Ascending aorta (tissue), 2 donors: ENCODE measurements at regions not wholly inside any gene's neighbourhood (a gene's known extent, or its start where the extent isn't known, plus 50 kb on each side); places are given as distances from the start of the nearest gene placed in this dataset.

Source experiments
- DNase-seq, 2 donors: peaks; one replicate each; pipeline ENCODE4 v3.0.0-alpha.2; 2019; ENCODE audit warnings: low spot score in 2 of 2
- H3K27ac ChIP-seq, 2 donors: fragments of 200-600 bp; sonication (generic); one replicate each; pipeline ENCODE4 v1.5.1; 2016 to 2017; ENCODE audit warnings: mild to moderate bottlenecking in 1 of 2
- H3K27me3 ChIP-seq: fragments of 200-600 bp; sonication (generic); one replicate; pipeline ENCODE4 v1.5.1; 2017
- H3K36me3 ChIP-seq, 2 donors: fragments of 200-600 bp; sonication (generic); one replicate each; pipeline ENCODE4 v1.5.1; 2016
- H3K4me1 ChIP-seq, 2 donors: fragments of 200-600 bp; sonication (generic); one replicate each; pipeline ENCODE4 v1.5.1; 2016 to 2017; ENCODE audit warnings: mild to moderate bottlenecking in 1 of 2
- H3K4me3 ChIP-seq, 2 donors: fragments of 200-600 bp; sonication (generic); one replicate each; pipeline ENCODE4 v1.5.1; 2016 to 2017; ENCODE audit warnings: mild to moderate bottlenecking in 1 of 2
- H3K9me3 ChIP-seq, 2 donors: fragments of 200-600 bp; sonication (generic); one replicate each; pipeline ENCODE4 v1.5.1; 2016
- intact Hi-C: fragments of 100-400 bp; cut with DNase I; formaldehyde crosslinking; loops from one replicate; pipeline ENCODE4 v1.15.1; 2023
- TF ChIP-seq, protein P1 (sequence below), 3 experiments: fragments of 200-600 bp in 2 of 3; fragments of 450-650 bp in 1 of 3; sonication (generic) in 2 of 3; IDR thresholded peaks; one replicate each; pipeline ENCODE4 v1.5.1; 2016 to 2019; ENCODE audit warnings: antibody characterized with exemption in 3 of 3, mild to moderate bottlenecking in 1 of 3, moderate library complexity in 1 of 3

DNA sequence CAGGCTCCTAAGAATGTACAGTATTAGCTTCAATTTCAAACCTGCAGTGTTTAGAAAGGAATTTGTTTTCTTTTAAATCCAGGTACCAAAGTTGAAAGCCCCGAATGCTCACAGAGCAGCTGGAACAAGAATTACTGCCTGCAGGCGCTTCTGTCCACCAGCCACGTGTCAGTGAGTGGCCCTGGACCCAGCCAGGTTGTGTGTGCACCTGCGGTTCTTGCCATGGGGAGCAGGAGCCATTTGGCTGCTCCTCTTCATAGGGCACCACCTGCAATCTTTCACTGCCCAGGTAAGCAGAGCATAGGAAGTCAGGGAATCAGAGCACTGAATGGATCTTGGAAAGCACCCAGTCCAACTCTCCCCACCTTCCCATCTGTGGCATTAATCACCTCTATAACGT, 79.5 kb upstream of the PIP5K1B start:
- no peaks in the 10 kb centered on the region for H3K9me3 ChIP-seq
- H3K27me3 ChIP-seq = no peaks in the 10 kb centered on the region
- H3K4me3 ChIP-seq = no peak overlapping the region
- intact Hi-C loops = no loop called here
- no peak overlapping the region for H3K27ac ChIP-seq
- H3K36me3 ChIP-seq = no peaks in the 10 kb centered on the region
- DNase-seq = no peak
- TF ChIP-seq, protein P1, sequence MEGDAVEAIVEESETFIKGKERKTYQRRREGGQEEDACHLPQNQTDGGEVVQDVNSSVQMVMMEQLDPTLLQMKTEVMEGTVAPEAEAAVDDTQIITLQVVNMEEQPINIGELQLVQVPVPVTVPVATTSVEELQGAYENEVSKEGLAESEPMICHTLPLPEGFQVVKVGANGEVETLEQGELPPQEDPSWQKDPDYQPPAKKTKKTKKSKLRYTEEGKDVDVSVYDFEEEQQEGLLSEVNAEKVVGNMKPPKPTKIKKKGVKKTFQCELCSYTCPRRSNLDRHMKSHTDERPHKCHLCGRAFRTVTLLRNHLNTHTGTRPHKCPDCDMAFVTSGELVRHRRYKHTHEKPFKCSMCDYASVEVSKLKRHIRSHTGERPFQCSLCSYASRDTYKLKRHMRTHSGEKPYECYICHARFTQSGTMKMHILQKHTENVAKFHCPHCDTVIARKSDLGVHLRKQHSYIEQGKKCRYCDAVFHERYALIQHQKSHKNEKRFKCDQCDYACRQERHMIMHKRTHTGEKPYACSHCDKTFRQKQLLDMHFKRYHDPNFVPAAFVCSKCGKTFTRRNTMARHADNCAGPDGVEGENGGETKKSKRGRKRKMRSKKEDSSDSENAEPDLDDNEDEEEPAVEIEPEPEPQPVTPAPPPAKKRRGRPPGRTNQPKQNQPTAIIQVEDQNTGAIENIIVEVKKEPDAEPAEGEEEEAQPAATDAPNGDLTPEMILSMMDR (IDR thresholded peaks at IDR 0.05) = no peak
- no peaks in the 10 kb centered on the region for H3K4me1 ChIP-seq

DNA sequence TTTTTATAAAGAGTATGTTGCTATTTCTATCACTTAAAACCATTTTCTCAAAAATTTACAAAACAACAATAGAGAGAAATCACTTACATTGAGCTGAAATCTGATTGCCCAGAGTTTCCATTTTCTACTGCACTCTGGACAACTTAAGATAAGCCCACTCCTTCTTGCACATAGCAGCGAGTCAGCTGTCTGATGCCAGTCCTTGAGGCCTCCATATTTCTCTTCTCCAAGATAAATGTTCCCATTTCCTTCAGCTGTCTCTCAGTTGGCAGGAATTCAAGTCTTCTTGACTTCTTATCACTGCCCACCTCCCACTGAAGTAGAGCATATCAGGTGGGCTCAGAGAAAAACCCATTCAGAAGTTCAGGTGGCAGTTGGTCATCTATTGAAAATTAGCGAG, 78.5 kb upstream of the PIP5K1B start:
- H3K36me3 ChIP-seq = no peaks in the 10 kb centered on the region
- no peaks in the 10 kb centered on the region for H3K4me1 ChIP-seq
- DNase-seq = no peak
- H3K27ac ChIP-seq = no peak overlapping the region
- no peaks in the 10 kb centered on the region for H3K27me3 ChIP-seq
- TF ChIP-seq, protein P1 (IDR thresholded peaks at IDR 0.05) = no peak
- no peak overlapping the region for H3K4me3 ChIP-seq
- intact Hi-C loops = no loop called here
- no peaks in the 10 kb centered on the region for H3K9me3 ChIP-seq

DNA sequence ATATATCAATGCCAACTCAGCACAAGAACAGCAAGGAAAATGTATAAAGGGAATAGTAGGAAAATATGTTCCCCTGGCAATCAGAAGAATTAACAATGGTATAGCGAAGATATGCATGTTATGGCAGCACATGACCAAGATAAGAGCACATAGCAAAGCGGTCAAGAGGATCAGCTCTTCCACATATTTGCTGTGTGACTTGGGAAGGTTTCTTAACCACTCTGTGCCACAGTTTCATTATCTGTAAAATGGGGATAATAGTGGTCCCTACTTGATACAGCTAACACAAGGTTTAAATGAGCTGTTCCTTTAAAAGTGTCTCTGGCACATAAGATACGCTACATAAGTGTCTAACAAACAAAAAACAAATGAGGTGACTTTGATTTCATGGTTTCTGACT, 77.9 kb upstream of the PIP5K1B start:
- DNase-seq = no peak
- H3K9me3 ChIP-seq = no peaks in the 10 kb centered on the region
- no peaks in the 10 kb centered on the region for H3K36me3 ChIP-seq
- H3K4me1 ChIP-seq = no peaks in the 10 kb centered on the region
- H3K27ac ChIP-seq = no peak overlapping the region
- H3K27me3 ChIP-seq = no peaks in the 10 kb centered on the region
- TF ChIP-seq, protein P1 (IDR thresholded peaks at IDR 0.05) = no peak
- no peak overlapping the region for H3K4me3 ChIP-seq
- intact Hi-C loops = no loop called here

DNA sequence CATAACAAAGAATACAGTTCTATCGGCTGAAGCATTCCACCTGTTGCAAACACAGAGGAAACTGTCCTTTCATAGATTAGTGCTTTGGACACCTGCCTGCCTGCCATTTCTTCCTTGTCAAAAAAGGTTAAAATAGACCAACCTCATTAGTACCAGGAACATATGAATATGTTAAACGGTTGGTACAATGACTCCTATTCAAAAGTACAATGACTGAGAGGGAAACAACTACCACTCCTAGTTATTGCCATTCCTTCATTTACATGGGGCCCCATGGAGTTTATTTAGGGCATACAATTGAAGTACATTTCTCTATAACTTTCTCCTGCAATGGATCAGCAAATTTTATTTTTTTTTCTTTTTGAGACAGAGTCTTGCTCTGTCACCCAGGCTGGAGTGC, 77.4 kb upstream of the PIP5K1B start:
- no peaks in the 10 kb centered on the region for H3K9me3 ChIP-seq
- no peaks in the 10 kb centered on the region for H3K4me1 ChIP-seq
- no peaks in the 10 kb centered on the region for H3K27me3 ChIP-seq
- TF ChIP-seq, protein P1 (IDR thresholded peaks at IDR 0.05) = no peak
- intact Hi-C loops = no loop called here
- no peak overlapping the region for H3K27ac ChIP-seq
- DNase-seq = no peak
- H3K36me3 ChIP-seq = no peaks in the 10 kb centered on the region
- no peak overlapping the region for H3K4me3 ChIP-seq

DNA sequence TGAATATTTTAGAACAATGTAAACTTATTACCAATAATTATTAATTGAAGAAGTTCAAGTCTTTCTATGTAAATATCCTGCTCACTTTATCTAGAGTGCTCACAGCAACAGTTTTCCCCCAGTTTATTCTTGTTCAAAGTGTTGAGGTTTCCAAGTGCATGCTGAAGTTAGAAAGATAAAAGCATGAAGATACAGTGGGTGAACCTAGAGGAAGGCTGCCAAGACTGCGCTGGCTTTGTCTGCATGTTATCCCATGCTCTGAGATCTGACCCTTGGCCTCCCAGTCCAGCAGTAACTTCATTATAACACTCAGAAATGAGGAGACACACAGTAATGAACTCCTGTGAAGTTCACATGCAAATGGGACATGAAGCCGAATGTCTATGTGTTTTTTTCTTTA, 76.0 kb upstream of the PIP5K1B start:
- no peaks in the 10 kb centered on the region for H3K9me3 ChIP-seq
- H3K4me3 ChIP-seq = no peak overlapping the region
- intact Hi-C loops = no loop called here
- no peak overlapping the region for H3K27ac ChIP-seq
- TF ChIP-seq, protein P1 (IDR thresholded peaks at IDR 0.05) = no peak
- H3K4me1 ChIP-seq = no peaks in the 10 kb centered on the region
- H3K36me3 ChIP-seq = no peaks in the 10 kb centered on the region
- no peaks in the 10 kb centered on the region for H3K27me3 ChIP-seq
- no peak for DNase-seq

DNA sequence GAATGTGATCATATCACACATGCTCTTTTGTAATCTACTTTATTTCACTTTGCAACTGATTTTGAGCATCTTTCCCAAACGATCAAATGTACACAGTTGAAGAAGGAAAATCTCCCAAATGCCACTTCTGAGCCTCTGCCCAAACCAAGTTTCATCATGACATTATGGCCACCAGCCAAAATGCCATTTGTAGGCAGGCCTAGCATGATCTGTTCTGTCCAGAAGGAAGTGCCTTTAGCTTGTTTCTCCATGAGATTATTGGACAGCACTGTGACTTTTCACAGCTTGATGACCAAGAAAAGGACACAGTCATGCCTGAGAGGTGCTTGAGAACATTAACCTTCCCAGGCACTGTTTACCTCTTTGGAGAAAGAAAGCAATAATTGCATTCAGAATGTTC, 73.2 kb upstream of the PIP5K1B start:
- Histone ChIP-seq H3K36me3 (no peaks in the 10 kb centered on the region), H3K27ac (no peak overlapping the region), H3K9me3 (no peaks in the 10 kb centered on the region), H3K27me3 (no peaks in the 10 kb centered on the region), H3K4me3 (no peak overlapping the region), H3K4me1 (no peaks in the 10 kb centered on the region)
- TF ChIP-seq, protein P1 (IDR thresholded peaks at IDR 0.05) = no peak
- DNase-seq = no peak
- intact Hi-C loops = loop anchor here (10.0 kb wide), 1 partner anchor 47 kb away; no protein-coding TSS in a partner anchor
